ENCODE measurements at regions not wholly inside any gene's neighbourhood (a gene's known extent, or its start where the extent isn't known, plus 50 kb on each side); places are given as distances from the start of the nearest gene placed in this dataset.

DNA sequence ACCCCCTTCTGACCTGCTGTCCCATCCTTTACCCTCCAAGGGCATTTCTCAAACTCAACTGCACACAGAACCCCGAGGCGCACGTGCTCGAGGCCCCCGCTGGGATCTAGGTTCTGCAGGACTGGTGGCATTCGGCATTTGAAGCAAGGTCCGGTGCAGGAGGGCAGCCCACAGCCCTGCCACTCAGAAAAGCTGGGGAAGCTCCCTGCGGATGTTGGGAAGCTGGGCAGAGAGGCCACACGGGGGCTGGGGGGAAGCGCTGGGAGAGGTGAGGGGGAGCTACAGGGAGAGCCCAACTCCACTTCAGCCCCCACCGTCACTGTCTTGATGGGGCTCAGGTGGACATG is 51.2 kb upstream of the SLCO4A1 start:
- H3K27ac ChIP-seq (ENCODE audit: extremely low read depth, low read depth, low read length) = no peak overlapping the region
- TF ChIP-seq SETDB1 (IDR thresholded peaks at IDR 0.05; ENCODE audit: insufficient read length, low read length) (no peak), ZNF704 (tag by site-specific recombination; IDR thresholded peaks at IDR 0.05) (no peak), ZNF530 (tag by site-specific recombination; IDR thresholded peaks at IDR 0.05; ENCODE audit: low read depth) (no peak), YY1 (tag by site-specific recombination; IDR thresholded peaks at IDR 0.05) (no peak), IKZF3 (tag by site-specific recombination; IDR thresholded peaks at IDR 0.05) (no peak), ZFP3 (tag by site-specific recombination; IDR thresholded peaks at IDR 0.05; ENCODE audit: low read depth) (no peak), ZNF747 (tag by site-specific recombination; IDR thresholded peaks at IDR 0.05) (no peak), ZNF677 (tag by site-specific recombination; IDR thresholded peaks at IDR 0.05) (no peak), ZNF529 (tag by site-specific recombination; IDR thresholded peaks at IDR 0.05; ENCODE audit: insufficient replicate concordance) (no peak), ZSCAN23 (tag by site-specific recombination; IDR thresholded peaks at IDR 0.05) (no peak), ZNF654 (tag by site-specific recombination; IDR thresholded peaks at IDR 0.05; ENCODE audit: low read depth) (no peak), ZNF658 (tag by site-specific recombination; IDR thresholded peaks at IDR 0.05) (no peak), PRDM10 (tag by site-specific recombination; IDR thresholded peaks at IDR 0.05) (no peak), ZNF239 (tag by site-specific recombination; IDR thresholded peaks at IDR 0.05) (no peak), ZNF558 (tag by site-specific recombination; IDR thresholded peaks at IDR 0.05) (no peak), ZNF391 (tag by site-specific recombination; IDR thresholded peaks at IDR 0.05; ENCODE audit: borderline replicate concordance, low read depth) (no peak), GLIS2 (tag by site-specific recombination; IDR thresholded peaks at IDR 0.05) (no peak)
- no peaks in the 10 kb centered on the region for H3K4me1 ChIP-seq (ENCODE audit: control insufficient read depth, insufficient read depth, low read length)
- no peaks in the 10 kb centered on the region for H3K9me3 ChIP-seq (ENCODE audit: control insufficient read depth, insufficient read depth, low read depth, low read length)
- no peak overlapping the region for H3K4me3 ChIP-seq (ENCODE audit: low read depth, low read length)
- ChIA-PET POLR2A (no interaction called here), CTCF (interaction anchor here (0.6 kb wide), 1 partner anchor 9 kb away, joined by 3 read pairs; no protein-coding TSS in a partner anchor)
- no peaks in the 10 kb centered on the region for H3K36me3 ChIP-seq (ENCODE audit: control insufficient read depth in 2 of 2, insufficient read depth in 1 of 2, low read length in 2 of 2)

DNA sequence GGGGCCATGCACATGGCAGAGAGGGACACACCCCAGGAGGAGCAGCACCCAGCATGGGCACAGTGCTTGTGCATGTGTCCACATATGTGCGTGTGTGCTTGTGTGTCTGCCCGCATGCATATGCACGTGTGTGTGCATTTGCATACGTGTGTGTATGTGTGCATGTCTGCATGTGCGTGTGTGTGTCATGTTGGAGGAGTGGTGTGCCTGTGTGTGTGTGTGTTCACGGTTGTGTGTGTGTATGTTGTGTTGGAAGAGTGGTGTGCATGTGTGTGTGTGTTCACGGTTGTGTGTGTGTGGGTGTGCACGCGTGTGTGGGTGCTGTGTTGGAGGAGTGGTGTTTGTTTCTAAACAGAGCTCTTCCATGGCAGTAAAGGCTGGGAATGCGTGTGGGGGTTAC is 50.7 kb upstream of the SLCO4A1 start:
- H3K4me3 ChIP-seq (ENCODE audit: low read depth, low read length) = no peak overlapping the region
- ChIA-PET CTCF (interaction anchor here (0.6 kb wide), 1 partner anchor 8 kb away, joined by 3 read pairs; no protein-coding TSS in a partner anchor), POLR2A (no interaction called here)
- TF ChIP-seq, protein P1, sequence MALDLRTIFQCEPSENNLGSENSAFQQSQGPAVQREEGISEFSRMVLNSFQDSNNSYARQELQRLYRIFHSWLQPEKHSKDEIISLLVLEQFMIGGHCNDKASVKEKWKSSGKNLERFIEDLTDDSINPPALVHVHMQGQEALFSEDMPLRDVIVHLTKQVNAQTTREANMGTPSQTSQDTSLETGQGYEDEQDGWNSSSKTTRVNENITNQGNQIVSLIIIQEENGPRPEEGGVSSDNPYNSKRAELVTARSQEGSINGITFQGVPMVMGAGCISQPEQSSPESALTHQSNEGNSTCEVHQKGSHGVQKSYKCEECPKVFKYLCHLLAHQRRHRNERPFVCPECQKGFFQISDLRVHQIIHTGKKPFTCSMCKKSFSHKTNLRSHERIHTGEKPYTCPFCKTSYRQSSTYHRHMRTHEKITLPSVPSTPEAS (tag by site-specific recombination; IDR thresholded peaks at IDR 0.05) = peak; percentile 62
- TF ChIP-seq ZFHX2 (tag by site-specific recombination; conservative IDR thresholded peaks at IDR 0.05) (peak; percentile 95), EGR2 (tag by site-specific recombination; IDR thresholded peaks at IDR 0.05; ENCODE audit: low read depth) (peak; percentile 97), ZBTB26 (tag by site-specific recombination; optimal IDR thresholded peaks at IDR 0.05) (peak; percentile 16), PRDM1 (tag by site-specific recombination; IDR thresholded peaks at IDR 0.05) (no peak)
- H3K9me3 ChIP-seq (ENCODE audit: control insufficient read depth, insufficient read depth, low read depth, low read length) = no peaks in the 10 kb centered on the region
- H3K36me3 ChIP-seq (ENCODE audit: control insufficient read depth in 2 of 2, insufficient read depth in 1 of 2, low read length in 2 of 2) = no peaks in the 10 kb centered on the region
- H3K27ac ChIP-seq (ENCODE audit: extremely low read depth, low read depth, low read length) = no peak overlapping the region
- no peaks in the 10 kb centered on the region for H3K4me1 ChIP-seq (ENCODE audit: control insufficient read depth, insufficient read depth, low read length)

All from HEK293 (cell line).